K562 (cell line): ENCODE measurements at regions not wholly inside any gene's neighbourhood (a gene's known extent, or its start where the extent isn't known, plus 50 kb on each side); places are given as distances from the start of the nearest gene placed in this dataset.

Experiments used
- ATAC-seq: fragments of 200-7000 bp; cut with Tn5 transposase; 3 replicates; pipeline ENCODE4 v1.9.1; 2020; ENCODE audit warnings: moderate library complexity
- BruUV-seq: library from RNA; stranded (reverse); fragments of 400-500 nt; replicated peaks from 2 replicates; lab custom pipeline; 2021; lab: Mats Ljungman, UMichigan
- CTCF ChIA-PET: fragments of 300-600 bp; formaldehyde crosslinking; extraction: SDS; loops from one replicate; lab custom pipeline; 2021; ENCODE audit warnings: low intra/inter-chr PET ratio; lab: Yijun Ruan, JAX
- POLR2A ChIA-PET: fragments of 300-600, 350-650 bp; sonication (Branson Sonifier 250); formaldehyde crosslinking; extraction: SDS; loops from one replicate; lab custom pipeline; 2021; ENCODE audit warnings: antibody characterized with exemption, inconsistent platforms; lab: Yijun Ruan, JAX
- DNase-seq, 4 experiments: peaks; one replicate each; pipeline versions ENCODE4 v3.0.0 to v3.0.0-alpha.2; 2011 to 2018; ENCODE audit warnings: low spot score in 3 of 4, mixed read lengths in 3 of 4; ENCODE audit errors: extremely low read depth in 1 of 4
- FAIRE-seq: peaks from 2 replicates; lab custom pipeline; 2011; peaks lifted over from hg19 to GRCh38; lab: Jason Lieb, UNC
- H2AFZ ChIP-seq: 2 replicates; pipeline ENCODE4 v1.6.0; 2011; ENCODE audit warnings: low read depth, low read length, control low read depth, inconsistent platforms
- H3K27ac ChIP-seq: fragments of 200-600 bp; 3 replicates; pipeline ENCODE4 v1.8.0; 2011; ENCODE audit warnings: low read depth, mild to moderate bottlenecking, control low read depth, inconsistent platforms, low read length, moderate library complexity, mixed read lengths; ENCODE audit errors: extremely low read depth
- H3K27me3 ChIP-seq, 2 experiments: fragments of 300-600 bp in 1 of 2; 2 replicates in 1 of 2; 3 replicates in 1 of 2; pipeline versions ENCODE4 v1.6.0 to v1.8.0; 2011; ENCODE audit warnings: inconsistent platforms in 2 of 2, low read length in 2 of 2, mild to moderate bottlenecking in 1 of 2, mixed read lengths in 1 of 2, moderate library complexity in 1 of 2; ENCODE audit not compliant: control insufficient read depth in 2 of 2, insufficient read depth in 2 of 2
- H3K36me3 ChIP-seq: fragments of 300-600 bp; 3 replicates; pipeline ENCODE4 v1.8.0; 2011; ENCODE audit warnings: mild to moderate bottlenecking, low read length, inconsistent platforms; ENCODE audit not compliant: control insufficient read depth, insufficient read depth
- H3K4me1 ChIP-seq, 2 experiments: fragments of 200-600 bp in 1 of 2; replicated peaks in 1 of 2; 2 replicates in 1 of 2; 3 replicates in 1 of 2; pipeline versions ENCODE4 v1.5.1 to v1.8.0; 2011; ENCODE audit warnings: inconsistent platforms in 2 of 2, low read length in 2 of 2, mild to moderate bottlenecking in 1 of 2, mixed read lengths in 1 of 2, moderate library complexity in 1 of 2; ENCODE audit not compliant: control insufficient read depth in 2 of 2, insufficient read depth in 2 of 2
- H3K4me2 ChIP-seq: 2 replicates; pipeline ENCODE4 v1.6.1; 2011; ENCODE audit warnings: low read length, control low read depth, inconsistent platforms, mixed read lengths; ENCODE audit not compliant: insufficient read depth
- H3K4me3 ChIP-seq: fragments of 200-600 bp; sonication (generic), shearing (Covaris generic); 2 replicates; pipeline ENCODE4 v1.5.1; 2016; ENCODE audit warnings: control low read depth, inconsistent platforms
- H3K79me2 ChIP-seq: fragments of 200-600 bp; 3 replicates; pipeline ENCODE4 v1.8.0; 2011; ENCODE audit warnings: low read length, inconsistent platforms; ENCODE audit not compliant: control insufficient read depth, insufficient read depth
- H3K9ac ChIP-seq, 2 experiments: 2 replicates each; pipeline versions ENCODE4 v1.6.0 to v1.6.1; 2011; ENCODE audit warnings: low read depth in 2 of 2, low read length in 2 of 2, control low read depth in 1 of 2, inconsistent platforms in 1 of 2, mild to moderate bottlenecking in 1 of 2, mixed read lengths in 1 of 2; ENCODE audit not compliant: insufficient read depth in 1 of 2
- H3K9me1 ChIP-seq: one replicate; pipeline ENCODE4 v1.6.0; 2011; ENCODE audit warnings: inconsistent platforms, mild to moderate bottlenecking, low read length, moderate library complexity; ENCODE audit not compliant: control insufficient read depth, insufficient read depth
- H3K9me3 ChIP-seq: replicated peaks from 2 replicates; pipeline ENCODE4 v1.5.1; 2011; ENCODE audit warnings: low read depth, low read length, inconsistent platforms; ENCODE audit not compliant: control insufficient read depth, insufficient read depth
- H4K20me1 ChIP-seq: replicated peaks from 2 replicates; pipeline ENCODE4 v1.6.1; 2011; ENCODE audit warnings: low read length, inconsistent platforms, mixed read lengths; ENCODE audit not compliant: control insufficient read depth, insufficient read depth
- ATF7 ChIP-seq: fragments of 450-650 bp; IDR thresholded peaks from 2 replicates; pipeline ENCODE4 v1.7.1; 2014; ENCODE audit warnings: mild to moderate bottlenecking, moderate library complexity
- BCL6 ChIP-seq: fragments of 250-450 bp; sonication (Bioruptor Pico); IDR thresholded peaks from 2 replicates; pipeline ENCODE4 v1.4.0; 2020
- ETS2 ChIP-seq: IDR thresholded peaks from 2 replicates; pipeline ENCODE4 v1.6.1; 2016; ENCODE audit warnings: borderline replicate concordance, missing genetic modification characterization, mild to moderate bottlenecking, moderate library complexity, missing compliant biosample characterization; ENCODE audit not compliant: poor library complexity, severe bottlenecking
- FUS ChIP-seq: fragments of 200-400 bp; formaldehyde crosslinking; optimal IDR thresholded peaks from 2 replicates; pipeline ENCODE3; 2017; ENCODE audit warnings: low read depth, low read length
- MNT ChIP-seq, 2 experiments: fragments of 450-650 bp; conservative IDR thresholded peaks; 2 replicates each; pipeline ENCODE4 v1.6.1; 2017; ENCODE audit warnings: mild to moderate bottlenecking in 2 of 2, moderate library complexity in 2 of 2
- NFYB ChIP-seq: IDR thresholded peaks from 2 replicates; pipeline ENCODE4 v1.6.1; 2011; ENCODE audit warnings: mild to moderate bottlenecking, moderate library complexity; ENCODE audit not compliant: insufficient read length; ENCODE audit errors: extremely low read depth
- RBM14 ChIP-seq: fragments of 200-400 bp; formaldehyde crosslinking; IDR thresholded peaks from 2 replicates; pipeline ENCODE4 v1.6.1; 2018; ENCODE audit warnings: low read depth, mild to moderate bottlenecking, low read length, moderate library complexity, borderline replicate concordance; ENCODE audit not compliant: insufficient read depth
- SAFB2 ChIP-seq: fragments of 200-400 bp; formaldehyde crosslinking; IDR thresholded peaks from 2 replicates; pipeline ENCODE4 v1.6.1; 2018; ENCODE audit warnings: borderline replicate concordance, low read length, low read depth, moderate library complexity; ENCODE audit not compliant: severe bottlenecking
- SIX5 ChIP-seq, 2 experiments: IDR thresholded peaks; 2 replicates each; pipeline ENCODE4 v1.6.1; 2011; ENCODE audit warnings: low read length in 2 of 2, borderline replicate concordance in 1 of 2, low read depth in 1 of 2, mild to moderate bottlenecking in 1 of 2, moderate library complexity in 1 of 2; ENCODE audit not compliant: insufficient read depth in 1 of 2
- SMAD2 ChIP-seq: fragments of 150-350 bp; IDR thresholded peaks from 2 replicates; pipeline ENCODE4 v1.6.1; 2014; ENCODE audit warnings: low read depth, mild to moderate bottlenecking, low read length
- SMARCA5 ChIP-seq: fragments of 450-650 bp; IDR thresholded peaks from 2 replicates; pipeline ENCODE4 v1.6.1; 2016
- SP2 ChIP-seq: IDR thresholded peaks from 2 replicates; pipeline ENCODE4 v1.6.1; 2011; ENCODE audit warnings: mild to moderate bottlenecking, low read depth, low read length, moderate library complexity; ENCODE audit not compliant: poor library complexity, severe bottlenecking; ENCODE audit errors: extremely low read depth
- TBP ChIP-seq: optimal IDR thresholded peaks from 2 replicates; pipeline ENCODE3; 2011; ENCODE audit warnings: low read depth, low read length, improper control_type of control experiment
- ZKSCAN3 ChIP-seq: fragments of 250-450 bp; sonication (Bioruptor Pico); IDR thresholded peaks from 2 replicates; pipeline ENCODE4 v1.4.0; 2020
- WGBS: fragments of 100-300 bp; shearing (Covaris generic); methylation state at CpG from one replicate; pipeline ENCODE4 v1.1.6; 2016; ENCODE audit warnings: low coverage, mixed read lengths; ENCODE audit not compliant: insufficient coverage; ENCODE audit errors: missing lambda C conversion rate; 5-methylcytosine and 5-hydroxymethylcytosine counted together
- in situ Hi-C: fragments of 300-500 bp; cut with MboI; formaldehyde crosslinking; loops from 4 replicates; pipeline ENCODE4 v1.15.0; 2018; ENCODE audit warnings: inconsistent platforms, mixed read lengths
- intact Hi-C: fragments of 100-400 bp; cut with micrococcal nuclease; formaldehyde crosslinking; loops from 2 replicates; pipeline ENCODE4 v1.14.2; 2022

GRCh38 chr5:158461240-158461854 lies 602.4 kb upstream of the CLINT1 start:
- no TSS peak for BruUV-seq
- H2AFZ ChIP-seq, result no peak overlapping the region
- ChIA-PET POLR2A (no interaction called here), CTCF (no interaction called here)
- H3K9me3 ChIP-seq, result no peaks in the 10 kb centered on the region
- intact Hi-C loops (no loop called here), in situ Hi-C loops (no loop called here)
- H3K27ac ChIP-seq, result no peak overlapping the region
- H3K27me3 ChIP-seq, result no peaks in the 10 kb centered on the region
- ATAC-seq (no peak), DNase-seq (no peak), FAIRE-seq (no peak)
- no peaks in the 10 kb centered on the region for H4K20me1 ChIP-seq
- no peak overlapping the region for H3K4me2 ChIP-seq
- H3K4me1 ChIP-seq, result no peaks in the 10 kb centered on the region
- WGBS, result 0% methylated on average over 4 of the region's 4 CpGs
- H3K9ac ChIP-seq, result no peak overlapping the region
- H3K9me1 ChIP-seq, result no peaks in the 10 kb centered on the region
- H3K4me3 ChIP-seq, result no peak overlapping the region
- no peak for TF ChIP-seq SMAD2
- TF ChIP-seq SP2, result no peak
- no peak for TF ChIP-seq SMARCA5
- TF ChIP-seq BCL6 (CRISPR knock-in tag), result no peak
- no peak for TF ChIP-seq FUS
- TF ChIP-seq RBM14, result no peak
- no peaks in the 10 kb centered on the region for H3K79me2 ChIP-seq
- no peaks in the 10 kb centered on the region for H3K36me3 ChIP-seq

- in situ Hi-C loops, result no loop called here
- 0% methylated on average over 2 of the region's 2 CpGs for WGBS
- Histone ChIP-seq H3K9ac (no peak overlapping the region), H3K4me3 (no peak overlapping the region), H3K4me1 (no peaks in the 10 kb centered on the region), H3K4me2 (no peak overlapping the region), H3K9me1 (no peaks in the 10 kb centered on the region), H3K27me3 (no peaks in the 10 kb centered on the region), H2AFZ (no peak overlapping the region), H4K20me1 (no peaks in the 10 kb centered on the region), H3K79me2 (no peaks in the 10 kb centered on the region), H3K27ac (no peak overlapping the region), H3K9me3 (no peaks in the 10 kb centered on the region), H3K36me3 (no peaks in the 10 kb centered on the region)
- BruUV-seq, result no TSS peak
- intact Hi-C loops, result no loop called here
- ChIA-PET CTCF (no interaction called here), POLR2A (no interaction called here)
- ATAC-seq (no peak), DNase-seq (no peak), FAIRE-seq (no peak)
- TF ChIP-seq SIX5 (IDR thresholded peaks at IDR 0.05; ENCODE audit: borderline replicate concordance in 1 of 2, insufficient read depth in 1 of 2, low read depth in 1 of 2, low read length in 2 of 2) (no peak), ETS2 (tag) (no peak), ATF7 (no peak), MNT (conservative IDR thresholded peaks at IDR 0.05) (no peak), TBP (no peak), ZKSCAN3 (CRISPR knock-in tag) (no peak), NFYB (no peak), SAFB2 (no peak)
Measured at GRCh38 chr5:158458086-158458485, 599.1 kb upstream of the CLINT1 start.
